ENCODE measurements at regions not wholly inside any gene's neighbourhood (a gene's known extent, or its start where the extent isn't known, plus 50 kb on each side); places are given as distances from the start of the nearest gene placed in this dataset.

DNA sequence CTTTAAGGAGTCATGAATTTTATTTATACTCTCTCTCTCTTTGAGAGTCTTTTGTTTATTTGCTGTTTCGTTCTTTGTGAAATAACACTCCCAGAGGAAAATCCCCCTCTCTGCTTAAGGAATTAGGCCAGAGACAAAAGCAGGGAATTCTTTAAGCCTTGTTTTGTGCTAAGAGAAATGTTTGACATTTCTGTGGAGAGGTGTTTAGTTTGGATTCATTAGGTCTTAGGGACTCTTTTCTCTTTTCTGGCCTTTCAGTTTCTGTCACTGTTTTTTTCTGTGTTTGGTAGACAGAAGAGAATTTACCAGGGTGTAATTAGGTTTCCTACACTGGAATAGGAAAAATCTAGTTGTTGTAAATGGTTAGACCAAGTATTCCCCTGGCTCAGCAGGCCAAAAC lies 241.8 kb upstream of the NR2F2 start:
- Histone ChIP-seq H3K27me3 (ENCODE audit: control insufficient read depth, insufficient read depth, low read length) (no peaks in the 10 kb centered on the region), H3K36me3 (ENCODE audit: control insufficient read depth, insufficient read depth, low read length) (no peaks in the 10 kb centered on the region), H3K4me3 (ENCODE audit: low read depth, low read length) (no peak overlapping the region)
- DNase-seq (ENCODE audit: low read depth), result no peak
- TF ChIP-seq CTCF (IDR thresholded peaks at IDR 0.05; ENCODE audit: insufficient read depth, low read length, severe bottlenecking), result no peak
- no peak for FAIRE-seq

DNA sequence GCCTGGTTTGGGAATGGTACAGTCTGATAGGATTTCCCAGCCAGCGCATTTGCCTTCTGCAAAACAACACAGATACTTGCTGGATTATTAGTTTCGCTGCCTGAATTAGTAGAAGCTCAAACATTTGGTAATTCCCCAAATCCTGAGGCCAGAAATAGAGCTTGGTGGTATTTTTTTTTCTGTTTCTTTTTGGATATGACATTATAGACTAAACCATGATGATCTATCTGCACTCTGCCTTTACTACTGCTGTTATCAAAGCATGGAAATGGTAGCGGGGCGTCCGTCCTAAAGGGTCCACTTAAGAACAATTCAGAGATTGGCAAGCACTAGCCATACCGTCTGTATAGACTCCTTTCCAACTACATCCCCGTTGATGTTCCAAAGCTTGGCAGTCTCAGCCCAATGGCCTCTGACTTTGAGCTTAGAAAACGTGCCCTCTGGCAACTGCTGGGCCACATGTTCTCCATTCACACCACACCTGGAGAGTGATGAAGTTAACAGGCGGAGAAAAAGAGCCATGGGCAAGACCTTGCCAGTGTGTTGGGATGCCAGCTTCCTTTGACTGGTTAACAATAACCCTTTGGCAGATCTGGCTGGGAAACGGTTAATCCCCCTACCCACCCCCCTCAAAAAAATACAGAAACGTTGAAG lies 241.0 kb upstream of the NR2F2 start:
- no peak for TF ChIP-seq CTCF (IDR thresholded peaks at IDR 0.05; ENCODE audit: insufficient read depth, low read length, severe bottlenecking)
- DNase-seq (ENCODE audit: low read depth) (no peak), FAIRE-seq (no peak)
- no peaks in the 10 kb centered on the region for H3K36me3 ChIP-seq (ENCODE audit: control insufficient read depth, insufficient read depth, low read length)
- H3K27me3 ChIP-seq (ENCODE audit: control insufficient read depth, insufficient read depth, low read length), result no peaks in the 10 kb centered on the region
- no peak overlapping the region for H3K4me3 ChIP-seq (ENCODE audit: low read depth, low read length)

DNA sequence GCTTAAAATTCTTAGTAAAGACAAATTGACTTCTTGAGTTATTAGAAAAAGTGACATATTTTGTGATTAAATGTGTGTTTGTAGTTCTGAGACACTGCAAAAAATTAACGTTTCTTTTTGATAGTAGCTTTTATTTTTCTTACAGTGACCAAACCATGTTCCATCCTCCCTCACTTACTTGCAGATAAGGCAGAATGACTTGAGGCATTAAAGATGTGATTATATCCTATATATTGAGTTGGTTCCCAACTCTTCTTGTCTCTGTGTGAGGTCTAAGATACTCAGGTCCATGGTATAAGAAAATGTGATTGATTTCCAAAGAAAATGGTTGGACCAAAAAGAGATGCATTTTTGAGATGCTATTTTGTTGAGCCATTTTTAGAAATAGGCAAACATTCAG lies 238.3 kb upstream of the NR2F2 start:
- FAIRE-seq, result no peak
- no peaks in the 10 kb centered on the region for H3K27me3 ChIP-seq (ENCODE audit: control insufficient read depth, insufficient read depth, low read length)
- no peak overlapping the region for H3K4me3 ChIP-seq (ENCODE audit: low read depth, low read length)
- no peak for DNase-seq (ENCODE audit: low read depth)
- TF ChIP-seq CTCF (IDR thresholded peaks at IDR 0.05; ENCODE audit: insufficient read depth, low read length, severe bottlenecking), result no peak
- H3K36me3 ChIP-seq (ENCODE audit: control insufficient read depth, insufficient read depth, low read length), result no peaks in the 10 kb centered on the region

- no peak for TF ChIP-seq CTCF (IDR thresholded peaks at IDR 0.05; ENCODE audit: insufficient read depth, low read length, severe bottlenecking)
- no peak overlapping the region for H3K4me3 ChIP-seq (ENCODE audit: low read depth, low read length)
- no peaks in the 10 kb centered on the region for H3K36me3 ChIP-seq (ENCODE audit: control insufficient read depth, insufficient read depth, low read length)
- DNase-seq (ENCODE audit: low read depth) (no peak), FAIRE-seq (no peak)
- H3K27me3 ChIP-seq (ENCODE audit: control insufficient read depth, insufficient read depth, low read length), result no peaks in the 10 kb centered on the region
These were observed 237.4 kb upstream of the NR2F2 start for GRCh38 chr15:96093063-96093462.

DNA sequence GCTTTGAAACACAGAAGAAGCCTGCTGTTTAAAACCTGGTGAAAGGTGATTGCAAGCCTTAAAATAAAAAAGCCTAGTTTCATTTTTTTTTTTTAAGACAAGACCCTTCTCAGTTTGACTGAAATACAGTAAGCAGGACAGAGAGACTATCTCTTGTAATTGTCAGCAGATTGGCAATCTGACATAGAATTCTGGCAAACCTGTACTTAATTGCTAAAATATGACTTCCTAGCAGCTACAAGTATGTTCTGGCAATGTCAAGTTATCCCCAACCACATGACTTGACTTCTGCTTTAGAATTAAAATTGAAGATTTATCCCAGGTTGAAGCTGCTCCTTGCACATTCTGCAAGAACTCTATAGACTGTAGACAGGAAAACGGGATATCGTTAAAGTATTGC lies 232.8 kb upstream of the NR2F2 start:
- no peak for FAIRE-seq

More for the DNA sequence above, 232.8 kb upstream of the NR2F2 start:
- H3K4me3 ChIP-seq (ENCODE audit: low read depth, low read length), result no peak overlapping the region
- no peak for TF ChIP-seq CTCF (IDR thresholded peaks at IDR 0.05; ENCODE audit: insufficient read depth, low read length, severe bottlenecking)
- no peaks in the 10 kb centered on the region for H3K36me3 ChIP-seq (ENCODE audit: control insufficient read depth, insufficient read depth, low read length)
- no peaks in the 10 kb centered on the region for H3K27me3 ChIP-seq (ENCODE audit: control insufficient read depth, insufficient read depth, low read length)
- no peak for DNase-seq (ENCODE audit: low read depth)
